Liver (tissue), 8 donors: ENCODE measurements at regions not wholly inside any gene's neighbourhood (a gene's known extent, or its start where the extent isn't known, plus 50 kb on each side); places are given as distances from the start of the nearest gene placed in this dataset.

Experiments
- DNase-seq: peaks from one replicate; pipeline ENCODE4 v3.0.0-alpha.2; 2017; ENCODE audit warnings: low spot score
- H3K27ac ChIP-seq, 2 donors: one replicate each; pipeline ENCODE4 v1.7.0; 2013; ENCODE audit warnings: inconsistent platforms in 2 of 2, low read length in 2 of 2, control low read depth in 1 of 2, low read depth in 1 of 2, mild to moderate bottlenecking in 1 of 2
- H3K27me3 ChIP-seq, 4 donors: one replicate each; pipeline versions ENCODE4 v1.6.1 to v1.7.0; 2013; ENCODE audit warnings: low read length in 3 of 4, inconsistent platforms in 1 of 4, mild to moderate bottlenecking in 1 of 4, moderate library complexity in 1 of 4; ENCODE audit not compliant: control insufficient read depth in 4 of 4, insufficient read depth in 4 of 4
- H3K36me3 ChIP-seq, 4 donors: one replicate each; pipeline versions ENCODE4 v1.6.1 to v1.7.0; 2013; ENCODE audit warnings: low read length in 3 of 4, mild to moderate bottlenecking in 3 of 4, low read depth in 1 of 4, moderate library complexity in 1 of 4; ENCODE audit not compliant: control insufficient read depth in 4 of 4, insufficient read depth in 3 of 4
- H3K4me1 ChIP-seq, 4 donors: one replicate each; pipeline versions ENCODE4 v1.6.1 to v1.7.0; 2013; ENCODE audit warnings: low read length in 3 of 4, mild to moderate bottlenecking in 3 of 4, moderate library complexity in 1 of 4; ENCODE audit not compliant: control insufficient read depth in 4 of 4, insufficient read depth in 4 of 4
- H3K4me3 ChIP-seq, 3 donors: one replicate each; pipeline versions ENCODE4 v1.6.1 to v1.7.0; 2013; ENCODE audit warnings: low read length in 3 of 3, control low read depth in 1 of 3, low read depth in 1 of 3, mild to moderate bottlenecking in 1 of 3
- H3K9ac ChIP-seq, 2 donors: one replicate each; pipeline ENCODE4 v1.7.0; 2013; ENCODE audit warnings: low read length in 2 of 2, mild to moderate bottlenecking in 2 of 2, moderate library complexity in 2 of 2, control low read depth in 1 of 2, low read depth in 1 of 2
- H3K9me3 ChIP-seq, 4 donors: one replicate each; pipeline versions ENCODE4 v1.6.1 to v1.7.0; 2013; ENCODE audit warnings: low read length in 3 of 4; ENCODE audit not compliant: control insufficient read depth in 4 of 4
- ATF3 ChIP-seq: IDR thresholded peaks from 2 replicates; pipeline ENCODE4 v1.6.1; 2016; ENCODE audit warnings: antibody characterized with exemption
- CTCF ChIP-seq: fragments of 150-350 bp; IDR thresholded peaks from 2 replicates; pipeline ENCODE4 v1.5.1; 2017; ENCODE audit warnings: improper control_type of control experiment, low read depth, low read length; ENCODE audit not compliant: missing input control
- EGR1 ChIP-seq, 2 donors: IDR thresholded peaks; 2 replicates each; pipeline ENCODE4 v1.6.1; 2016 to 2018; ENCODE audit warnings: antibody characterized with exemption in 2 of 2, low read depth in 2 of 2
- FOXA2 ChIP-seq: IDR thresholded peaks from 2 replicates; pipeline ENCODE4 v1.6.1; 2016; ENCODE audit warnings: antibody characterized with exemption
- GABPA ChIP-seq, 2 donors: IDR thresholded peaks in 1 of 2; conservative IDR thresholded peaks in 1 of 2; 2 replicates each; pipeline ENCODE4 v1.6.1; 2016; ENCODE audit warnings: antibody characterized with exemption in 2 of 2, mild to moderate bottlenecking in 1 of 2, moderate library complexity in 1 of 2
- HNF4A ChIP-seq, 2 donors: conservative IDR thresholded peaks; 2 replicates each; pipeline ENCODE4 v1.6.1; 2016; ENCODE audit warnings: antibody characterized with exemption in 2 of 2, mild to moderate bottlenecking in 2 of 2
- HNF4G ChIP-seq: IDR thresholded peaks from 2 replicates; pipeline ENCODE4 v1.6.1; 2016; ENCODE audit warnings: antibody characterized with exemption
- JUND ChIP-seq, 2 donors: IDR thresholded peaks; 2 replicates each; pipeline ENCODE4 v1.6.1; 2016; ENCODE audit warnings: antibody characterized with exemption in 2 of 2
- MAX ChIP-seq: IDR thresholded peaks from 2 replicates; pipeline ENCODE4 v1.6.1; 2016; ENCODE audit warnings: antibody characterized with exemption
- NR2F2 ChIP-seq: IDR thresholded peaks from 2 replicates; pipeline ENCODE4 v1.6.1; 2016; ENCODE audit warnings: antibody characterized with exemption
- RAD21 ChIP-seq, 2 donors: IDR thresholded peaks; 2 replicates each; pipeline ENCODE4 v1.6.1; 2016; ENCODE audit warnings: antibody characterized with exemption in 2 of 2, mild to moderate bottlenecking in 2 of 2
- REST ChIP-seq: IDR thresholded peaks from 2 replicates; pipeline ENCODE4 v1.6.1; 2016; ENCODE audit warnings: antibody characterized with exemption, mild to moderate bottlenecking
- RXRA ChIP-seq, 2 donors: IDR thresholded peaks; 2 replicates each; pipeline ENCODE4 v1.6.1; 2017 to 2018; ENCODE audit warnings: antibody characterized with exemption in 2 of 2, mild to moderate bottlenecking in 1 of 2
- SP1 ChIP-seq: IDR thresholded peaks from 2 replicates; pipeline ENCODE4 v1.6.1; 2018; ENCODE audit warnings: antibody characterized with exemption, mild to moderate bottlenecking
- TAF1 ChIP-seq: conservative IDR thresholded peaks from 2 replicates; pipeline ENCODE4 v1.6.1; 2016; ENCODE audit warnings: antibody characterized with exemption, mild to moderate bottlenecking
- YY1 ChIP-seq: IDR thresholded peaks from 2 replicates; pipeline ENCODE4 v1.6.1; 2016; ENCODE audit warnings: antibody characterized with exemption, mild to moderate bottlenecking
- ZBTB33 ChIP-seq: IDR thresholded peaks from 2 replicates; pipeline ENCODE4 v1.6.1; 2016; ENCODE audit warnings: antibody characterized with exemption
- WGBS: extraction: QIAGEN DNeasy Blood & Tissue Kit; methylation state at CpG from one replicate; pipeline ENCODE4 v1.1.7; 2013; 5-methylcytosine and 5-hydroxymethylcytosine counted together
- donor health status: healthy.
- donor health status: healthy.
- donor health status: healthy.
- donor health status: healthy.
- donor health status: healthy.

GRCh38 chr12:53852992-53853391 is 85.6 kb upstream of the HOXC13 start:
- H3K27ac ChIP-seq, result no peak overlapping the region
- TF ChIP-seq CTCF (no peak), RAD21 (IDR thresholded peaks at IDR 0.05) (no peak), SP1 (no peak), MAX (no peak), REST (no peak), RXRA (IDR thresholded peaks at IDR 0.05) (no peak), YY1 (no peak), JUND (IDR thresholded peaks at IDR 0.05) (no peak), ATF3 (no peak)
- no peak overlapping the region for H3K4me3 ChIP-seq
- H3K36me3 ChIP-seq, result no peaks in the 10 kb centered on the region
- no peaks in the 10 kb centered on the region for H3K4me1 ChIP-seq
- H3K9me3 ChIP-seq, result no peaks in the 10 kb centered on the region
- no peak overlapping the region for H3K9ac ChIP-seq
- H3K27me3 ChIP-seq, result peaks cover 0 to 3% (median 1%) of the 10 kb centered on the region in 4 donors
- DNase-seq, result no peak

- Histone ChIP-seq H3K4me3 (no peak overlapping the region), H3K27me3 (peaks cover 0 to 3% (median 1%) of the 10 kb centered on the region in 4 donors), H3K27ac (no peak overlapping the region), H3K9ac (no peak overlapping the region), H3K36me3 (no peaks in the 10 kb centered on the region), H3K9me3 (no peaks in the 10 kb centered on the region), H3K4me1 (no peaks in the 10 kb centered on the region)
- TF ChIP-seq YY1, result no peak
- TF ChIP-seq JUND (IDR thresholded peaks at IDR 0.05), result no peak
- no peak for TF ChIP-seq EGR1 (IDR thresholded peaks at IDR 0.05; ENCODE audit: low read depth in 2 of 2)
- no peak for TF ChIP-seq NR2F2
- no peak for TF ChIP-seq MAX
- no peak for TF ChIP-seq FOXA2
- no peak for TF ChIP-seq RXRA (IDR thresholded peaks at IDR 0.05)
- no peak for TF ChIP-seq ZBTB33
- no peak for TF ChIP-seq GABPA (IDR thresholded peaks at IDR 0.05 in 1 of 2, conservative IDR thresholded peaks at IDR 0.05 in 1 of 2)
- no peak for TF ChIP-seq ATF3
- no peak for TF ChIP-seq HNF4A (conservative IDR thresholded peaks at IDR 0.05)
- no peak for TF ChIP-seq REST
- no peak for TF ChIP-seq SP1
- no peak for TF ChIP-seq HNF4G
- no peak for TF ChIP-seq TAF1
- DNase-seq, result no peak
- 67% methylated on average over 3 of the region's 3 CpGs for WGBS
These were observed 83.8 kb upstream of the HOXC13 start for GRCh38 chr12:53854701-53855316.
